DND-41 (cell line): ENCODE measurements at regions not wholly inside any gene's neighbourhood (a gene's known extent, or its start where the extent isn't known, plus 50 kb on each side); places are given as distances from the start of the nearest gene placed in this dataset.

Source experiments
- EZH2 ChIP-seq: IDR thresholded peaks from 3 replicates; pipeline ENCODE4 v1.6.1; 2012; ENCODE audit warnings: borderline replicate concordance, low read depth, mild to moderate bottlenecking, moderate library complexity, low read length, inconsistent platforms; ENCODE audit not compliant: severe bottlenecking
- TF ChIP-seq, protein P1 (sequence below): IDR thresholded peaks from 2 replicates; pipeline ENCODE4 v1.5.1; 2012; ENCODE audit warnings: borderline replicate concordance, low read length, moderate library complexity, mild to moderate bottlenecking; ENCODE audit not compliant: poor library complexity, severe bottlenecking; ENCODE audit errors: extremely low read depth

DNA sequence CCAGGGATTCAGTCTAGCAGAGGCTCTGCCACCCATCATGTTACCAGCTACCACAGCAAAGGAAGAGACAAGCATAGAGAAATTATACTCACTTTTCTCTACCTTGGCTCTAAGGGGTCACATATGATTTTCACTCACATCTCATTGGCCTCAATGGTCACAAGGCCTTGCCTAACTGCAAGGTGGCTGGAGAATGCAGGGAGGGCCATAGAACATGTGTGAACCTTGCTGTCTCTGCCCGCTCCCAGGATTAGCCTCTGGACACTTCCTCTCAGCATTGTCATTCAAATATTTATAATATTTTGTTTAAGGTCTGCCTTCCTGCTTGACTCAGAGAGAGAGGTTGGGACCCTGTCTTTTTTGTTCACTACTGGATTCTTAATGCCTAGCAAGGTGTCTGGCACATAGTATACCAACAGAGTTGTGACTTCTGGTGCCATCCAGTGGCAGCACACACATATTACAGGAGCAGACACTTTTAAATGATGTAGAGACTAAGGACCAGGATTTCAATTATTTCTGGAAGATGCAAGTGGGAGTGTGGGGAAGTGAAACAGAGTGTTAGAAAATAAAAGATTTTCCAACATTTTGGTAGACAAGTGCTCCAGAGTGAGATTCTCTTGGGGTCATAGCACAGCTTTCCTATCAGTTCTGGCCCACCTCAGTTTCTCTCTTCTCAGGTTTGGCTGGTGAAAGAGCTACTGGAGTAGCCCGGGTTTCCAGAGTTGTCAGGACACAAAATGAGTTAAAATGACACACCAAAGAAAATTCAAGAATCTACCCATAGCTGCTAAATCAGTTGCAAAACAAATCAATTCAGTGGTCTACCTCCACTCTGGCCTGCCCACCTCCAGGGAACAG lies 119.0 kb upstream of the RASGRP1 start:
- TF ChIP-seq, protein P1, sequence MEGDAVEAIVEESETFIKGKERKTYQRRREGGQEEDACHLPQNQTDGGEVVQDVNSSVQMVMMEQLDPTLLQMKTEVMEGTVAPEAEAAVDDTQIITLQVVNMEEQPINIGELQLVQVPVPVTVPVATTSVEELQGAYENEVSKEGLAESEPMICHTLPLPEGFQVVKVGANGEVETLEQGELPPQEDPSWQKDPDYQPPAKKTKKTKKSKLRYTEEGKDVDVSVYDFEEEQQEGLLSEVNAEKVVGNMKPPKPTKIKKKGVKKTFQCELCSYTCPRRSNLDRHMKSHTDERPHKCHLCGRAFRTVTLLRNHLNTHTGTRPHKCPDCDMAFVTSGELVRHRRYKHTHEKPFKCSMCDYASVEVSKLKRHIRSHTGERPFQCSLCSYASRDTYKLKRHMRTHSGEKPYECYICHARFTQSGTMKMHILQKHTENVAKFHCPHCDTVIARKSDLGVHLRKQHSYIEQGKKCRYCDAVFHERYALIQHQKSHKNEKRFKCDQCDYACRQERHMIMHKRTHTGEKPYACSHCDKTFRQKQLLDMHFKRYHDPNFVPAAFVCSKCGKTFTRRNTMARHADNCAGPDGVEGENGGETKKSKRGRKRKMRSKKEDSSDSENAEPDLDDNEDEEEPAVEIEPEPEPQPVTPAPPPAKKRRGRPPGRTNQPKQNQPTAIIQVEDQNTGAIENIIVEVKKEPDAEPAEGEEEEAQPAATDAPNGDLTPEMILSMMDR, result peak; percentile 86
- TF ChIP-seq EZH2, result no peak
